HEK293 (cell line): ENCODE measurements at regions not wholly inside any gene's neighbourhood (a gene's known extent, or its start where the extent isn't known, plus 50 kb on each side); places are given as distances from the start of the nearest gene placed in this dataset.

Experiments used
- CTCF ChIA-PET: fragments of 350-600 bp; formaldehyde crosslinking; extraction: SDS; loops from one replicate; lab custom pipeline; 2021; ENCODE audit warnings: antibody characterized with exemption; lab: Yijun Ruan, JAX
- POLR2A ChIA-PET: fragments of 300-600 bp; formaldehyde crosslinking; extraction: SDS; loops from one replicate; lab custom pipeline; 2020; ENCODE audit warnings: antibody characterized with exemption, inconsistent platforms; lab: Yijun Ruan, JAX
- H3K27ac ChIP-seq: fragments of 200-500 bp; sonication (Bioruptor generic); 2 replicates; pipeline ENCODE4 v1.5.1; 2014; ENCODE audit warnings: low read depth, low read length, control low read depth, inconsistent platforms; ENCODE audit errors: extremely low read depth
- H3K36me3 ChIP-seq, 2 experiments: fragments of 200-500 bp in 1 of 2; sonication (Bioruptor generic) in 1 of 2; 1 replicate in 1 of 2; 2 replicates in 1 of 2; pipeline ENCODE4 v1.5.1; 2014 to 2017; ENCODE audit warnings: inconsistent platforms in 2 of 2, low read length in 2 of 2; ENCODE audit not compliant: control insufficient read depth in 2 of 2, insufficient read depth in 1 of 2
- H3K4me1 ChIP-seq: fragments of 200-500 bp; sonication (Bioruptor generic); 2 replicates; pipeline ENCODE4 v1.5.1; 2014; ENCODE audit warnings: mild to moderate bottlenecking, low read length, inconsistent platforms; ENCODE audit not compliant: control insufficient read depth, insufficient read depth
- H3K4me3 ChIP-seq: 2 replicates; pipeline ENCODE4 v1.5.1; 2011; ENCODE audit warnings: low read depth, mild to moderate bottlenecking, control low read depth, low read length, moderate library complexity
- H3K9me3 ChIP-seq: fragments of 200-500 bp; sonication (Bioruptor generic); 2 replicates; pipeline ENCODE4 v1.5.1; 2014; ENCODE audit warnings: low read depth, low read length, inconsistent platforms; ENCODE audit not compliant: control insufficient read depth, insufficient read depth
- INSM2 ChIP-seq: fragments of 450-650 bp; formaldehyde crosslinking; IDR thresholded peaks from 2 replicates; pipeline ENCODE4 v1.5.1; 2016; ENCODE audit warnings: missing biosample characterization, missing genetic modification characterization
- SCRT2 ChIP-seq: fragments of 450-650 bp; formaldehyde crosslinking; IDR thresholded peaks from 2 replicates; pipeline ENCODE4 v1.5.1; 2016; ENCODE audit warnings: missing biosample characterization, missing genetic modification characterization
- ZNF202 ChIP-seq: fragments of 450-650 bp; formaldehyde crosslinking; IDR thresholded peaks from 2 replicates; pipeline ENCODE4 v1.5.1; 2016; ENCODE audit warnings: missing biosample characterization, missing genetic modification characterization, borderline replicate concordance
- ZNF223 ChIP-seq: fragments of 450-650 bp; formaldehyde crosslinking; IDR thresholded peaks from 2 replicates; pipeline ENCODE4 v1.5.1; 2016; ENCODE audit warnings: missing biosample characterization, missing genetic modification characterization
- ZNF426 ChIP-seq: fragments of 450-650 bp; formaldehyde crosslinking; IDR thresholded peaks from 2 replicates; pipeline ENCODE4 v1.5.1; 2017; ENCODE audit warnings: missing biosample characterization, missing genetic modification characterization, mild to moderate bottlenecking, inconsistent platforms, moderate library complexity
- ZNF585B ChIP-seq: fragments of 450-650 bp; formaldehyde crosslinking; IDR thresholded peaks from 2 replicates; pipeline ENCODE4 v1.5.1; 2016; ENCODE audit warnings: missing biosample characterization, missing genetic modification characterization
- ZNF600 ChIP-seq: fragments of 450-650 bp; formaldehyde crosslinking; IDR thresholded peaks from 2 replicates; pipeline ENCODE4 v1.5.1; 2016; ENCODE audit warnings: missing biosample characterization, missing genetic modification characterization
- ZNF664 ChIP-seq: fragments of 450-650 bp; formaldehyde crosslinking; IDR thresholded peaks from 2 replicates; pipeline ENCODE4 v1.5.1; 2016; ENCODE audit warnings: missing biosample characterization, missing genetic modification characterization
- ZSCAN30 ChIP-seq: fragments of 450-650 bp; IDR thresholded peaks from 2 replicates; pipeline ENCODE4 v1.5.1; 2018; ENCODE audit warnings: missing biosample characterization, mild to moderate bottlenecking, missing genetic modification characterization, moderate library complexity
- TF ChIP-seq, protein P1 (sequence below): fragments of 450-650 bp; formaldehyde crosslinking; IDR thresholded peaks from 2 replicates; pipeline ENCODE4 v1.5.1; 2017; ENCODE audit warnings: missing biosample characterization, missing genetic modification characterization
- TF ChIP-seq, protein P2 (sequence below): fragments of 450-650 bp; formaldehyde crosslinking; IDR thresholded peaks from 2 replicates; pipeline ENCODE4 v1.5.1; 2016; ENCODE audit warnings: missing biosample characterization, missing genetic modification characterization
- TF ChIP-seq, protein P3 (sequence below): fragments of 450-650 bp; formaldehyde crosslinking; IDR thresholded peaks from 2 replicates; pipeline ENCODE4 v1.5.1; 2016; ENCODE audit warnings: missing biosample characterization, missing genetic modification characterization
- TF ChIP-seq, protein P4 (sequence below): fragments of 450-650 bp; formaldehyde crosslinking; IDR thresholded peaks from 2 replicates; pipeline ENCODE4 v1.5.1; 2016; ENCODE audit warnings: missing biosample characterization, missing genetic modification characterization
- TF ChIP-seq, protein P5 (sequence below): fragments of 450-650 bp; formaldehyde crosslinking; IDR thresholded peaks from 2 replicates; pipeline ENCODE4 v1.5.1; 2016; ENCODE audit warnings: missing biosample characterization, missing genetic modification characterization, borderline replicate concordance

DNA sequence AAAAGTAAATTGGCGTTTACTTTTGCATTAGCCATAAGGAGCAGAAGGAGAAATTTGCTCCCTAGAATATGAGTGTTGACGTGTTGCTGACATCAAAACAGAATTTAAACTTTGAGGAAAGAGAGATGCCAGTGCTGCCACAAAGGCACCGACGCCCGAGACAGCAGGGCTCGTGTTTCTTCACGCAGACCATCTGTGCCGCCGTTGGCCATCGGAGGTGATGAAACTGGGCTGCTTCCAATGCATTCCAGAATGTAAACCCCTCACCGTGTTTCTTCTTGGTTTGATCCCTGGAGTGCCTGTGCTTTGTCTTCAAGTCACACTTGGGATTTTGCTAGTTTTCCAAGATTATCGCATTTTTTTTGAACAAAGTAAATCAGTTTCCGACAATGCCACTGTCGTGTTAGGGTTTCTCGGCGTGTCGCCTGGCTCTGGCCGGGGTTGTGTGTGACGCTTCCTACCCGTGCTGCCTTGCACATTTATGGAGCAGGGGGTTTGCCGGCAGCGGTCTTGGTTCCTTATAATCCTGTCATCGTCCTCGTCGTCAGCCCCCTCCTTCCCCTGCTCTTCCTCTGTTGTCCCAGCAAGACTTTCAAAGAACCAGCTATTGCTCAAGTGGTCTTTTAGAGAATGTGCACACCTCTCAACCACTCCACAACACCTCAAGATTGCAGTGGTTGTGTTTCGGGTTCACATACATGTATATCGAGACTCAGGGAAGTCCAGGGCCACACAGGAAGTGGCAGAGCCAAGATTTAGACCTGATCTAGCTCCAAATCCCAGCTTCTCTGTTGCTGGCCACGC, 103.9 kb downstream of the METRNL start:
- Histone ChIP-seq H3K36me3 (no peaks in the 10 kb centered on the region), H3K9me3 (no peaks in the 10 kb centered on the region), H3K4me1 (no peaks in the 10 kb centered on the region), H3K27ac (no peak overlapping the region), H3K4me3 (no peak overlapping the region)
- CTCF ChIA-PET: interaction anchor here (0.7 kb wide), 2 partner anchors 289 to 803 kb away, joined by 3 to 4 read pairs; no protein-coding TSS in a partner anchor
- POLR2A ChIA-PET: interaction anchor here (0.8 kb wide), 1 partner anchor 85 kb away, joined by 3 read pairs; no protein-coding TSS in a partner anchor
- TF ChIP-seq ZNF585B (tag by site-specific recombination): no peak
- TF ChIP-seq ZNF426 (tag by site-specific recombination): no peak
- TF ChIP-seq, protein P1, sequence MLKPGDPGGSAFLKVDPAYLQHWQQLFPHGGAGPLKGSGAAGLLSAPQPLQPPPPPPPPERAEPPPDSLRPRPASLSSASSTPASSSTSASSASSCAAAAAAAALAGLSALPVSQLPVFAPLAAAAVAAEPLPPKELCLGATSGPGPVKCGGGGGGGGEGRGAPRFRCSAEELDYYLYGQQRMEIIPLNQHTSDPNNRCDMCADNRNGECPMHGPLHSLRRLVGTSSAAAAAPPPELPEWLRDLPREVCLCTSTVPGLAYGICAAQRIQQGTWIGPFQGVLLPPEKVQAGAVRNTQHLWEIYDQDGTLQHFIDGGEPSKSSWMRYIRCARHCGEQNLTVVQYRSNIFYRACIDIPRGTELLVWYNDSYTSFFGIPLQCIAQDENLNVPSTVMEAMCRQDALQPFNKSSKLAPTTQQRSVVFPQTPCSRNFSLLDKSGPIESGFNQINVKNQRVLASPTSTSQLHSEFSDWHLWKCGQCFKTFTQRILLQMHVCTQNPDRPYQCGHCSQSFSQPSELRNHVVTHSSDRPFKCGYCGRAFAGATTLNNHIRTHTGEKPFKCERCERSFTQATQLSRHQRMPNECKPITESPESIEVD: no peak

GRCh38 chr17:83183951-83184506, 104.6 kb downstream of the METRNL start:
- Histone ChIP-seq H3K4me1 (no peaks in the 10 kb centered on the region), H3K27ac (no peak overlapping the region), H3K4me3 (no peak overlapping the region), H3K36me3 (no peaks in the 10 kb centered on the region), H3K9me3 (no peaks in the 10 kb centered on the region)
- POLR2A ChIA-PET: interaction anchor here (0.8 kb wide), 1 partner anchor 86 kb away, joined by 3 read pairs; no protein-coding TSS in a partner anchor
- CTCF ChIA-PET: interaction anchor here (0.7 kb wide), 3 partner anchors 188 to 804 kb away, joined by 3 to 4 read pairs (median 3); no protein-coding TSS in a partner anchor
- TF ChIP-seq ZNF600 (no peak), ZNF664 (no peak), INSM2 (tag by site-specific recombination) (no peak), ZNF202 (tag by site-specific recombination) (no peak), ZNF223 (tag by site-specific recombination) (no peak), SCRT2 (tag by site-specific recombination) (no peak), ZSCAN30 (tag by site-specific recombination) (no peak)
- TF ChIP-seq, protein P2, sequence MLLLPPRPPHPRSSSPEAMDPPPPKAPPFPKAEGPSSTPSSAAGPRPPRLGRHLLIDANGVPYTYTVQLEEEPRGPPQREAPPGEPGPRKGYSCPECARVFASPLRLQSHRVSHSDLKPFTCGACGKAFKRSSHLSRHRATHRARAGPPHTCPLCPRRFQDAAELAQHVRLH (tag by site-specific recombination): no peak
- TF ChIP-seq, protein P3, sequence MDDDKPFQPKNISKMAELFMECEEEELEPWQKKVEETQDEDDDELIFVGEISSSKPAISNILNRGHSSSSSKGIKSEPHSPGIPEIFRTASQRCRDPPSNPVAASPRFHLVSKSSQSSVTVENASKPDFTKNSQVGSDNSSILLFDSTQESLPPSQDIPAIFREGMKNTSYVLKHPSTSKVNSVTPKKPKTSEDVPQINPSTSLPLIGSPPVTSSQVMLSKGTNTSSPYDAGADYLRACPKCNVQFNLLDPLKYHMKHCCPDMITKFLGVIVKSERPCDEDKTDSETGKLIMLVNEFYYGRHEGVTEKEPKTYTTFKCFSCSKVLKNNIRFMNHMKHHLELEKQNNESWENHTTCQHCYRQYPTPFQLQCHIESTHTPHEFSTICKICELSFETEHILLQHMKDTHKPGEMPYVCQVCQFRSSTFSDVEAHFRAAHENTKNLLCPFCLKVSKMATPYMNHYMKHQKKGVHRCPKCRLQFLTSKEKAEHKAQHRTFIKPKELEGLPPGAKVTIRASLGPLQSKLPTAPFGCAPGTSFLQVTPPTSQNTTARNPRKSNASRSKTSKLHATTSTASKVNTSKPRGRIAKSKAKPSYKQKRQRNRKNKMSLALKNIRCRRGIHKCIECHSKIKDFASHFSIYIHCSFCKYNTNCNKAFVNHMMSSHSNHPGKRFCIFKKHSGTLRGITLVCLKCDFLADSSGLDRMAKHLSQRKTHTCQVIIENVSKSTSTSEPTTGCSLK: no peak
- TF ChIP-seq, protein P4, sequence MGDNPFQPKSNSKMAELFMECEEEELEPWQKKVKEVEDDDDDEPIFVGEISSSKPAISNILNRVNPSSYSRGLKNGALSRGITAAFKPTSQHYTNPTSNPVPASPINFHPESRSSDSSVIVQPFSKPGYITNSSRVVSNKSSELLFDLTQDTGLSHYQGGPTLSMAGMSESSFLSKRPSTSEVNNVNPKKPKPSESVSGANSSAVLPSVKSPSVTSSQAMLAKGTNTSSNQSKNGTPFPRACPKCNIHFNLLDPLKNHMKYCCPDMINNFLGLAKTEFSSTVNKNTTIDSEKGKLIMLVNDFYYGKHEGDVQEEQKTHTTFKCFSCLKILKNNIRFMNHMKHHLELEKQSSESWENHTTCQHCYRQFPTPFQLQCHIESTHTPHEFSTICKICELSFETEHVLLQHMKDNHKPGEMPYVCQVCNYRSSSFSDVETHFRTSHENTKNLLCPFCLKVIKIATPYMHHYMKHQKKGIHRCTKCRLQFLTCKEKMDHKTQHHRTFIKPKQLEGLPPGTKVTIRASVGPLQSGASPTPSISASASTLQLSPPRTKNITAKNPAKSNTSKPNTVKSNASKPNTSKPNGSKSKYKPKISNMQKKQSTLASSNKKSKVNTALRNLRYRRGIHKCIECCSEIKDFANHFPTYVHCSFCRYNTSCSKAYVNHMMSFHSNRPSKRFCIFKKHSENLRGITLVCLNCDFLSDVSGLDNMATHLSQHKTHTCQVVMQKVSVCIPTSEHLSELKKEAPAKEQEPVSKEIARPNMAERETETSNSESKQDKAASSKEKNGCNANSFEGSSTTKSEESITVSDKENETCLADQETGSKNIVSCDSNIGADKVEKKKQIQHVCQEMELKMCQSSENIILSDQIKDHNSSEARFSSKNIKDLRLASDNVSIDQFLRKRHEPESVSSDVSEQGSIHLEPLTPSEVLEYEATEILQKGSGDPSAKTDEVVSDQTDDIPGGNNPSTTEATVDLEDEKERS: no peak
- TF ChIP-seq, protein P5, sequence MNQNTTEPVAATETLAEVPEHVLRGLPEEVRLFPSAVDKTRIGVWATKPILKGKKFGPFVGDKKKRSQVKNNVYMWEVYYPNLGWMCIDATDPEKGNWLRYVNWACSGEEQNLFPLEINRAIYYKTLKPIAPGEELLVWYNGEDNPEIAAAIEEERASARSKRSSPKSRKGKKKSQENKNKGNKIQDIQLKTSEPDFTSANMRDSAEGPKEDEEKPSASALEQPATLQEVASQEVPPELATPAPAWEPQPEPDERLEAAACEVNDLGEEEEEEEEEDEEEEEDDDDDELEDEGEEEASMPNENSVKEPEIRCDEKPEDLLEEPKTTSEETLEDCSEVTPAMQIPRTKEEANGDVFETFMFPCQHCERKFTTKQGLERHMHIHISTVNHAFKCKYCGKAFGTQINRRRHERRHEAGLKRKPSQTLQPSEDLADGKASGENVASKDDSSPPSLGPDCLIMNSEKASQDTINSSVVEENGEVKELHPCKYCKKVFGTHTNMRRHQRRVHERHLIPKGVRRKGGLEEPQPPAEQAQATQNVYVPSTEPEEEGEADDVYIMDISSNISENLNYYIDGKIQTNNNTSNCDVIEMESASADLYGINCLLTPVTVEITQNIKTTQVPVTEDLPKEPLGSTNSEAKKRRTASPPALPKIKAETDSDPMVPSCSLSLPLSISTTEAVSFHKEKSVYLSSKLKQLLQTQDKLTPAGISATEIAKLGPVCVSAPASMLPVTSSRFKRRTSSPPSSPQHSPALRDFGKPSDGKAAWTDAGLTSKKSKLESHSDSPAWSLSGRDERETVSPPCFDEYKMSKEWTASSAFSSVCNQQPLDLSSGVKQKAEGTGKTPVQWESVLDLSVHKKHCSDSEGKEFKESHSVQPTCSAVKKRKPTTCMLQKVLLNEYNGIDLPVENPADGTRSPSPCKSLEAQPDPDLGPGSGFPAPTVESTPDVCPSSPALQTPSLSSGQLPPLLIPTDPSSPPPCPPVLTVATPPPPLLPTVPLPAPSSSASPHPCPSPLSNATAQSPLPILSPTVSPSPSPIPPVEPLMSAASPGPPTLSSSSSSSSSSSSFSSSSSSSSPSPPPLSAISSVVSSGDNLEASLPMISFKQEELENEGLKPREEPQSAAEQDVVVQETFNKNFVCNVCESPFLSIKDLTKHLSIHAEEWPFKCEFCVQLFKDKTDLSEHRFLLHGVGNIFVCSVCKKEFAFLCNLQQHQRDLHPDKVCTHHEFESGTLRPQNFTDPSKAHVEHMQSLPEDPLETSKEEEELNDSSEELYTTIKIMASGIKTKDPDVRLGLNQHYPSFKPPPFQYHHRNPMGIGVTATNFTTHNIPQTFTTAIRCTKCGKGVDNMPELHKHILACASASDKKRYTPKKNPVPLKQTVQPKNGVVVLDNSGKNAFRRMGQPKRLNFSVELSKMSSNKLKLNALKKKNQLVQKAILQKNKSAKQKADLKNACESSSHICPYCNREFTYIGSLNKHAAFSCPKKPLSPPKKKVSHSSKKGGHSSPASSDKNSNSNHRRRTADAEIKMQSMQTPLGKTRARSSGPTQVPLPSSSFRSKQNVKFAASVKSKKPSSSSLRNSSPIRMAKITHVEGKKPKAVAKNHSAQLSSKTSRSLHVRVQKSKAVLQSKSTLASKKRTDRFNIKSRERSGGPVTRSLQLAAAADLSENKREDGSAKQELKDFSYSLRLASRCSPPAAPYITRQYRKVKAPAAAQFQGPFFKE (tag by site-specific recombination): no peak
